Right ventricle myocardium inferior (tissue), 1 donor: ENCODE measurements at regions not wholly inside any gene's neighbourhood (a gene's known extent, or its start where the extent isn't known, plus 50 kb on each side); places are given as distances from the start of the nearest gene placed in this dataset.
"Not testable (repeated sequence)": the region's sequence is repeated elsewhere in the genome, so short reads cannot be mapped to it uniquely, and the experiment has no call there.

ENCODE experiments used
- ATAC-seq: fragments of 200-7000 bp; cut with Tn5 transposase; one replicate; pipeline ENCODE4 v1.9.1; 2020; ENCODE audit warnings: mild to moderate bottlenecking, moderate library complexity
- DNase-seq: peaks from one replicate; pipeline ENCODE4 v3.0.0; 2021; ENCODE audit errors: missing footprints
- intact Hi-C: fragments of 100-400 bp; cut with DNase I; formaldehyde crosslinking; loops from one replicate; pipeline ENCODE4 v1.11.0; 2022
- donor health status: DM: no; HTN: yes; CAD: no; lungs with severe emphysema.

GRCh38 chr7:68823996-68824780, 774.1 kb upstream of the AUTS2 start:
- intact Hi-C loops: no loop called here
- ATAC-seq (no peak), DNase-seq (no peak)

GRCh38 chr7:68828575-68828974, 769.7 kb upstream of the AUTS2 start:
- no peak for DNase-seq
- intact Hi-C loops: no loop called here
- ATAC-seq: no peak

- no peak for ATAC-seq
- intact Hi-C loops: no loop called here
- DNase-seq: no peak
Observed at GRCh38 chr7:68833422-68833821, 764.9 kb upstream of the AUTS2 start.

- ATAC-seq (no peak), DNase-seq (no peak)
- intact Hi-C loops: no loop called here
Observed at GRCh38 chr7:68839014-68839413, 759.3 kb upstream of the AUTS2 start.

- ATAC-seq: peak; percentile 77
- intact Hi-C loops: no loop called here
- DNase-seq: no peak
Observed at GRCh38 chr7:68840991-68841390, 757.3 kb upstream of the AUTS2 start.

GRCh38 chr7:68843985-68844384, 754.3 kb upstream of the AUTS2 start:
- intact Hi-C loops, DNase-seq, ATAC-seq: not testable (repeated sequence)

- ATAC-seq (no peak), DNase-seq (no peak)
- intact Hi-C loops: no loop called here
Observed at GRCh38 chr7:68846811-68847325, 751.4 kb upstream of the AUTS2 start.

- intact Hi-C loops: no loop called here
- DNase-seq (no peak), ATAC-seq (no peak)
Observed at GRCh38 chr7:68853254-68853653, 745.0 kb upstream of the AUTS2 start.

- no peak for ATAC-seq
- intact Hi-C loops: no loop called here
- no peak for DNase-seq
Observed at GRCh38 chr7:68857571-68857970, 740.7 kb upstream of the AUTS2 start.

- ATAC-seq: no peak
- DNase-seq: no peak
- intact Hi-C loops: no loop called here
Observed at GRCh38 chr7:68858497-68858896, 739.8 kb upstream of the AUTS2 start.

- intact Hi-C loops: no loop called here
- DNase-seq (no peak), ATAC-seq (no peak)
Observed at GRCh38 chr7:68861171-68861570, 737.1 kb upstream of the AUTS2 start.

GRCh38 chr7:68862261-68862660, 736.0 kb upstream of the AUTS2 start:
- no peak for DNase-seq
- intact Hi-C loops: no loop called here
- no peak for ATAC-seq

GRCh38 chr7:68862736-68863135, 735.5 kb upstream of the AUTS2 start:
- intact Hi-C loops: no loop called here
- ATAC-seq (no peak), DNase-seq (no peak)

GRCh38 chr7:68865351-68866199, 732.7 kb upstream of the AUTS2 start:
- DNase-seq (no peak), ATAC-seq (no peak)
- intact Hi-C loops: no loop called here

GRCh38 chr7:68866200-68866570, 732.1 kb upstream of the AUTS2 start:
- DNase-seq: no peak
- no peak for ATAC-seq
- intact Hi-C loops: no loop called here

GRCh38 chr7:68866721-68867120, 731.6 kb upstream of the AUTS2 start:
- ATAC-seq, intact Hi-C loops, DNase-seq: not testable (repeated sequence)

- ATAC-seq (no peak), DNase-seq (no peak)
- intact Hi-C loops: no loop called here
Observed at GRCh38 chr7:68868978-68869377, 729.3 kb upstream of the AUTS2 start.

GRCh38 chr7:68873616-68874015, 724.7 kb upstream of the AUTS2 start:
- DNase-seq (no peak), ATAC-seq (no peak)
- intact Hi-C loops: no loop called here

- intact Hi-C loops: no loop called here
- DNase-seq (no peak), ATAC-seq (no peak)
Observed at GRCh38 chr7:68875857-68876256, 722.4 kb upstream of the AUTS2 start.

- intact Hi-C loops, DNase-seq, ATAC-seq: not testable (repeated sequence)
Observed at GRCh38 chr7:68887116-68887515, 711.2 kb upstream of the AUTS2 start.
